Smooth muscle cell (in vitro differentiated cells): ENCODE measurements at regions not wholly inside any gene's neighbourhood (a gene's known extent, or its start where the extent isn't known, plus 50 kb on each side); places are given as distances from the start of the nearest gene placed in this dataset.

Experiments
- DNase-seq: peaks from one replicate; lab custom pipeline; 2025; ENCODE audit not compliant: unreplicated experiment; lab: John Stamatoyannopoulos, UW
- H2AFZ ChIP-seq: fragments of 200-600 bp; sonication (generic); 2 replicates; pipeline ENCODE4 v1.6.0; 2016; ENCODE audit warnings: antibody characterized with exemption, low read depth, mild to moderate bottlenecking
- H3F3A ChIP-seq: fragments of 200-600 bp; sonication (generic); 2 replicates; pipeline ENCODE4 v1.6.0; 2017; ENCODE audit warnings: antibody characterized with exemption, low read depth
- H3K27ac ChIP-seq: fragments of 200-600 bp; sonication (generic); 2 replicates; pipeline ENCODE4 v1.5.1; 2016; ENCODE audit warnings: low read depth, mild to moderate bottlenecking
- H3K27me3 ChIP-seq: fragments of 200-600 bp; sonication (generic); 2 replicates; pipeline ENCODE4 v1.6.1; 2016; ENCODE audit warnings: low read depth, mild to moderate bottlenecking
- H3K36me3 ChIP-seq: fragments of 200-600 bp; sonication (generic); 2 replicates; pipeline ENCODE4 v1.5.1; 2016; ENCODE audit warnings: low read depth
- H3K4me1 ChIP-seq: fragments of 200-600 bp; sonication (generic); 2 replicates; pipeline ENCODE4 v1.5.1; 2016; ENCODE audit warnings: low read depth
- H3K4me2 ChIP-seq: fragments of 200-600 bp; sonication (generic); 2 replicates; pipeline ENCODE4 v1.6.0; 2016; ENCODE audit warnings: mild to moderate bottlenecking
- H3K4me3 ChIP-seq: fragments of 200-600 bp; sonication (generic); 2 replicates; pipeline ENCODE4 v1.5.1; 2016; ENCODE audit warnings: mild to moderate bottlenecking
- H3K79me2 ChIP-seq: fragments of 200-600 bp; sonication (generic); 2 replicates; pipeline ENCODE4 v1.6.0; 2016; ENCODE audit warnings: low read depth, mild to moderate bottlenecking
- H3K9ac ChIP-seq: fragments of 200-600 bp; sonication (generic); 2 replicates; pipeline ENCODE4 v1.6.0; 2016; ENCODE audit warnings: low read depth
- H3K9me3 ChIP-seq: fragments of 200-600 bp; sonication (generic); replicated peaks from 2 replicates; pipeline ENCODE4 v1.5.1; 2016; ENCODE audit warnings: low read depth
- H4K20me1 ChIP-seq: fragments of 200-600 bp; sonication (generic); 2 replicates; pipeline ENCODE4 v1.6.0; 2016; ENCODE audit warnings: low read depth
- WGBS: methylation state at CpG from one replicate; pipeline ENCODE4 v1.1.7; 2016; ENCODE audit warnings: low lambda C conversion rate; 5-methylcytosine and 5-hydroxymethylcytosine counted together
- TF ChIP-seq, protein P1 (sequence below): fragments of 200-600 bp; sonication (generic); IDR thresholded peaks from 2 replicates; pipeline ENCODE4 v1.5.1; 2017; ENCODE audit warnings: borderline replicate concordance, mild to moderate bottlenecking, antibody characterized with exemption; ENCODE audit not compliant: insufficient read depth, poor library complexity, severe bottlenecking

DNA sequence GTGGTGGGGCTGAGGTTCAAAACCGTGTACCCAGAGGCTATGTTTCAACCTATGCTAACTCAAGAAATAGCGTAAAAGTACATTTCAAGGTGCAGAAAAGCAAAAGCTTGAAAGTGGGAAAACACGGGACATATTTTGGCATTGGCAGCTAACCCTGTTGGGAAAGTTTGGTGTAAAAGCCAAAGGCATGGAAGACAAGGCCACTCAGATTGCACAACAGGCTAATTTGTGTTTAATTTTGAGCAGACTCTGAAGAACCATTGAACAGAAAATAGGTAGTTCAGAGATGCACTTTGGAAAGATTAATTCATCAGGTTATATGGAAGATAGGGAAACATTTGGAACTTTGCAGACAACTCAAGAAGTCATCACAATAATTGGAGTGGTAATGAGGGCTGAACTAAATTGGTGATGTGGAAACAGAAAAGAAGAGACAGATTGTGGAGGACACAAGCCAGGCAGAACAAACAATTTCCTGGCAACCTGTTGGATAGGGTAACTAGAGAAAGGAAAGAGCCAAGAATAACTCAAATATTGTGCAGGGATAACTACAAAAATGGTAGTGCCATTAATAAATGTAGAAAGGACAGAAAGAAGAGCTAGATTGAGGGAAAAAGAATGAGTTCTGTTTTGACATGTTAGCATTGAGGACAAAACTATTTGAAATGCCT, 140.5 kb upstream of the PGR start:
- Histone ChIP-seq H2AFZ (no peak overlapping the region), H3K79me2 (no peaks in the 10 kb centered on the region), H3K27me3 (no peaks in the 10 kb centered on the region), H3K4me3 (no peak overlapping the region), H4K20me1 (no peaks in the 10 kb centered on the region), H3K4me2 (no peak overlapping the region), H3K9ac (no peak overlapping the region), H3K4me1 (no peaks in the 10 kb centered on the region), H3K9me3 (no peaks in the 10 kb centered on the region), H3F3A (no peaks in the 10 kb centered on the region), H3K27ac (no peak overlapping the region), H3K36me3 (no peaks in the 10 kb centered on the region)
- WGBS: 82% methylated on average over 3 of the region's 3 CpGs
- DNase-seq: no peak
- TF ChIP-seq, protein P1, sequence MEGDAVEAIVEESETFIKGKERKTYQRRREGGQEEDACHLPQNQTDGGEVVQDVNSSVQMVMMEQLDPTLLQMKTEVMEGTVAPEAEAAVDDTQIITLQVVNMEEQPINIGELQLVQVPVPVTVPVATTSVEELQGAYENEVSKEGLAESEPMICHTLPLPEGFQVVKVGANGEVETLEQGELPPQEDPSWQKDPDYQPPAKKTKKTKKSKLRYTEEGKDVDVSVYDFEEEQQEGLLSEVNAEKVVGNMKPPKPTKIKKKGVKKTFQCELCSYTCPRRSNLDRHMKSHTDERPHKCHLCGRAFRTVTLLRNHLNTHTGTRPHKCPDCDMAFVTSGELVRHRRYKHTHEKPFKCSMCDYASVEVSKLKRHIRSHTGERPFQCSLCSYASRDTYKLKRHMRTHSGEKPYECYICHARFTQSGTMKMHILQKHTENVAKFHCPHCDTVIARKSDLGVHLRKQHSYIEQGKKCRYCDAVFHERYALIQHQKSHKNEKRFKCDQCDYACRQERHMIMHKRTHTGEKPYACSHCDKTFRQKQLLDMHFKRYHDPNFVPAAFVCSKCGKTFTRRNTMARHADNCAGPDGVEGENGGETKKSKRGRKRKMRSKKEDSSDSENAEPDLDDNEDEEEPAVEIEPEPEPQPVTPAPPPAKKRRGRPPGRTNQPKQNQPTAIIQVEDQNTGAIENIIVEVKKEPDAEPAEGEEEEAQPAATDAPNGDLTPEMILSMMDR: no peak

DNA sequence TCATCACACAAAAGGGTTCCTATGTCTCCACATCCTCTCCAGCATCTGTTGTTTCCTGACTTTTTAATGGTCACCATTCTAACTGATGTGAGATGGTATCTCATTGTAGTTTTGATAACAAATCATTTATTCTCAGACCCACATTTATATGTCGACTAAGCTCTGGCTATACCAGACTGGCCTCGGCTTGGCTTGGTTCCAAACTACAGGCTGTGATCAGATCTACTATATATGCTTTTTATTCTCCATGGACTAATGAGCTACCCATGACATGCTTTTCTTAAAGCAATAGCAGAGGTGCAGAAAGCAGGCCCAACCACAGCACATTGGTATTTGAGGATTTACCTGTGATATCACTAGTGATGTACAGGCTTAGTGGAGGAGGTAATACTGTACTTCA, 139.8 kb upstream of the PGR start:
- 92% methylated on average over 2 of the region's 2 CpGs for WGBS
- no peak overlapping the region for H3K4me2 ChIP-seq
- no peak for DNase-seq
- H3K27me3 ChIP-seq: peaks cover 1% of the 10 kb centered on the region
- H3K9me3 ChIP-seq: no peaks in the 10 kb centered on the region
- H3K4me1 ChIP-seq: no peaks in the 10 kb centered on the region
- no peaks in the 10 kb centered on the region for H3F3A ChIP-seq
- H4K20me1 ChIP-seq: no peaks in the 10 kb centered on the region
- no peak overlapping the region for H3K4me3 ChIP-seq
- H3K36me3 ChIP-seq: no peaks in the 10 kb centered on the region
- TF ChIP-seq, protein P1: no peak
- no peaks in the 10 kb centered on the region for H3K79me2 ChIP-seq
- H2AFZ ChIP-seq: no peak overlapping the region
- H3K27ac ChIP-seq: no peak overlapping the region
- H3K9ac ChIP-seq: no peak overlapping the region

DNA sequence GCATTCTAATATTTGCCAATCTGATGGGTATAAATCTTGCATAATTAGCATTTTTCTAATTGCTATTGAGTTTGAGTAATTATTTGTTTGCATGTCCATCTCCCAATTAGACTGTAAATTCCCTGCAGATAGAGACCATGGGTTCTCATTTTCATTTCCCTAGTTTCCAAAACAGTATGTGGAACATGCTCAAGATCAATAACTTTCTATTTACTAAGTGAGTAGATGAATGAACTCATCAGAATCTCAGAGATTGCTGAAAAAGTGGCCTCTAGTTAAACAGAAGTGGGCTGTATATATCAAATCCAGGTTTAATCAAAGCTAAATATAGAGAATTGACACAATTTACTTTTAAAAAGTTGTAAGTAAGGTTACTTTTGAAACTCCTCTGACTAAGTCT, 138.0 kb upstream of the PGR start:
- H3K36me3 ChIP-seq: no peaks in the 10 kb centered on the region

More for the DNA sequence above, 138.0 kb upstream of the PGR start:
- no peak overlapping the region for H2AFZ ChIP-seq
- no peak for DNase-seq
- H3K4me1 ChIP-seq: no peaks in the 10 kb centered on the region
- H3K27ac ChIP-seq: no peak overlapping the region
- H3K27me3 ChIP-seq: peaks cover 7% of the 10 kb centered on the region
- TF ChIP-seq, protein P1: no peak
- no peak overlapping the region for H3K4me2 ChIP-seq
- no peaks in the 10 kb centered on the region for H3K9me3 ChIP-seq
- H3F3A ChIP-seq: no peaks in the 10 kb centered on the region
- H3K9ac ChIP-seq: no peak overlapping the region
- H3K79me2 ChIP-seq: no peaks in the 10 kb centered on the region
- H4K20me1 ChIP-seq: no peaks in the 10 kb centered on the region
- H3K4me3 ChIP-seq: no peak overlapping the region
